D721Med (cell line): ENCODE measurements at regions not wholly inside any gene's neighbourhood (a gene's known extent, or its start where the extent isn't known, plus 50 kb on each side); places are given as distances from the start of the nearest gene placed in this dataset.

Source experiments
- DNase-seq: peaks from one replicate; pipeline ENCODE4 v3.0.0; 2011; ENCODE audit warnings: low spot score; ENCODE audit not compliant: insufficient read length
- FAIRE-seq: peaks from 2 replicates; lab custom pipeline; 2011; peaks lifted over from hg19 to GRCh38; lab: Jason Lieb, UNC
- TF ChIP-seq, protein P1 (sequence below): IDR thresholded peaks from 2 replicates; pipeline ENCODE4 v1.5.1; 2012; ENCODE audit warnings: mild to moderate bottlenecking, control low read depth; ENCODE audit not compliant: insufficient read depth; ENCODE audit errors: missing control alignments

DNA sequence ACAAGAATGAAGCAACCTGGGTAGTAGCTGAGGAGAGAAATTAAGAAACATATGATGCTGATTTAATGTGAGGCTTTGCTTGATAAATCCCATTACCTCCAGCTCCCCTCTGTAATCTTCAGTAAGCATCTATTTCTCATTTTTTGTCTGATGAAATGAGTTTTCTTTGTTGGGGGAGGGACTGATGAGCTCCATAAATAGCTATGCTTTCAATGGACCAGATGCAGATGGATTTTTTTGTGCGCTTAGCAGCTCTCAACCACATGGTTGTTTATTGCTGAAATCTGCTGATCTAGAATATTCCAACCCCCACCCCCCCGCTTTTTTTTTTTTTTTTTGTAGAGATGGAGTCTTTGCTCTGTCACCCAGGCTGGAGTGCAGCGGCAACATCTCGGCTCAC lies 1082.0 kb downstream of the RAPGEF2 start:
- TF ChIP-seq, protein P1, sequence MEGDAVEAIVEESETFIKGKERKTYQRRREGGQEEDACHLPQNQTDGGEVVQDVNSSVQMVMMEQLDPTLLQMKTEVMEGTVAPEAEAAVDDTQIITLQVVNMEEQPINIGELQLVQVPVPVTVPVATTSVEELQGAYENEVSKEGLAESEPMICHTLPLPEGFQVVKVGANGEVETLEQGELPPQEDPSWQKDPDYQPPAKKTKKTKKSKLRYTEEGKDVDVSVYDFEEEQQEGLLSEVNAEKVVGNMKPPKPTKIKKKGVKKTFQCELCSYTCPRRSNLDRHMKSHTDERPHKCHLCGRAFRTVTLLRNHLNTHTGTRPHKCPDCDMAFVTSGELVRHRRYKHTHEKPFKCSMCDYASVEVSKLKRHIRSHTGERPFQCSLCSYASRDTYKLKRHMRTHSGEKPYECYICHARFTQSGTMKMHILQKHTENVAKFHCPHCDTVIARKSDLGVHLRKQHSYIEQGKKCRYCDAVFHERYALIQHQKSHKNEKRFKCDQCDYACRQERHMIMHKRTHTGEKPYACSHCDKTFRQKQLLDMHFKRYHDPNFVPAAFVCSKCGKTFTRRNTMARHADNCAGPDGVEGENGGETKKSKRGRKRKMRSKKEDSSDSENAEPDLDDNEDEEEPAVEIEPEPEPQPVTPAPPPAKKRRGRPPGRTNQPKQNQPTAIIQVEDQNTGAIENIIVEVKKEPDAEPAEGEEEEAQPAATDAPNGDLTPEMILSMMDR = no peak
- FAIRE-seq (peak; percentile 48), DNase-seq (no peak)

DNA sequence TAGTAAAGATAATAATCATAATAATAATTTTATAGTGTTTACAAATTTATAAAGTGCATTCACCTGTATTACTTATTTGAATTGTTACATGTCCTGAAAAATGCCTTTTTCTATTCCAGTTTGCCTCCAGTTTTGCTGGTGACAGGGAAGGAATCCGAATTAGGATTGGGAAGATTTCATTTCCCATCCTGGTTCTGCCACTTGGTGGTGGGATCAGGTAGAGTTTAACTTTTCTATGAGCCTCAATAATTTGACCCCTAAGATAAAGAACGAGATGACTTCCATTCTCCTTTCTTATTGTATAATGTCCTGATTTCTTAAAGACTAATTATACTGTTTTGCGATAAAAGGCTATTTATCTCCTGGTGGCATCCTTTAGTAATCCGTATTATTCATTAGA lies 1090.9 kb downstream of the RAPGEF2 start:
- no peak for FAIRE-seq
- TF ChIP-seq, protein P1 = no peak
- no peak for DNase-seq

DNA sequence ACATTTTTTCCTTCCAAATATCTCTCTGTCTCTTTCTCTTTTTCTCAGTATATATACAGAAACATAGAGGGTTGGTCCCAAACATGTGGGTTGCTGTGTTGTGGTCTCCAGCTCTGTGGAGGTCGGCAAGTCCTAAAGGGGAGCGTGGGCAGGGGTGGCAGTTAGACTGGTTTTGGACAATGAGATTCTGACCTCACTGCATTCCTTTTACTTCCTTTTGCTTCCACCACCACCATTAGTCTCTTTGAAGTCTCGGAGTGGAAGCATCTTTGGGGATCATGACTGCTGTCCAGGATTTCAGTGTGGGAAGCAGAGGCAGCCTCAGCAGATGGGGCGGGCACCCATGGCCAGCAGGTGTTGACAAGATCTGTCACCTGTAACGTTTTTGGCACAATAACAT lies 1091.8 kb downstream of the RAPGEF2 start:
- DNase-seq = no peak
- TF ChIP-seq, protein P1 = no peak
- FAIRE-seq = no peak

DNA sequence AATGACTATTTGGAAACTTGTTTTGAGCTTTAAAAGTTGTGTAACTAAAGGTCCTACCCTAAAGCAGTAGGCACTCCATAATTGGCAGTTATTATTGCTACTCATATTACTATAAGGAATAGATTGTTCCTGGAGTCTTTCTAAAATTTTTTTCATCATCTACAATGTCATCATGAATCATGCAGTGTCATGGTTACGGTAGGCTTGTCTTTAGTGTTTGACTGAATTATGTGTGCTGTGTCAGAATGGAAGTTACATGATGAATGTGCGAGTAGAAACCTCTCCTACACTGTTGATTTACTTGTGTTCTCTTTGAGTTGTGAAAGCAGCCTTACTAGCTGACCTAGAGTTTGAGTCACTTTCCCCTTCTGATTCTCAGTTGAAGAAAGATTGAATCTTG lies 1099.9 kb downstream of the RAPGEF2 start:
- TF ChIP-seq, protein P1 = no peak
- DNase-seq (no peak), FAIRE-seq (no peak)

DNA sequence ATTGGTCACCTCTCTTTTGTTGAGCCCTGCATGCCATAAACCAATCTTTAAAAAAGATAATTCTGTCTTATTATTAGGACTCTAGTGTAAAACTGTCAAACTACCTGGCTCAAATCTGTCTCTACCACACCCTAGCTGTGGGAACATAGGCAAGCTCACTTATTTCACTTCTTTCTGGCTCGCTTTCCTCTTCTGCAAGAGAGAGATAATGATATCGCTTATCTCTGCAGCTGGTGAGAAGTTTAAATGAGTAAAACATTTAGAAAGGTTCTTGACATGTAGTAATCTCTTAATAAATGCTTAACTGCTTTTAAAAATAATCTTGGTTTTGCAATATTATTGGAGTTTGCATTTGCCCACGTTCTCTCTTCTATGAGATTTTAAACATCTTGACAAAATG lies 1109.2 kb downstream of the RAPGEF2 start:
- FAIRE-seq (no peak), DNase-seq (no peak)
- TF ChIP-seq, protein P1 = no peak

DNA sequence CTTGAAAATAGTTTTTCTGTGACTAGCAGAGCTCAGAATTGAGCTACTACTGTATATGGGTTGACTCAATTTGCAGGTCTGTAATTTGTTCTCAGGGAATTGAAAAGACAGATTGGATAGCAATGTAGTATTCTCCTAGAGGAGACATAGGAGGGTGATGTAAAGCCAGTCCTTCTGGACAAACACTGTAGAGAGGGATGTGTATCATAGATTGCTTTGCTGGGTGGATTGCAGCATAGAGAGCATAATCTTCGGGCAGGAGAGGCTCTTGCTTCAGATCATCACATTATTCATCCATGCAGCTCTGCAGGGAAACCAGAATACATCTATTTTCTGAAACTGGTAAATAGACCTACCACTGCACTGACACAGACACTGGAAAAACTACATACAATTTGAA lies 1110.5 kb downstream of the RAPGEF2 start:
- TF ChIP-seq, protein P1 = no peak
- FAIRE-seq = no peak
- no peak for DNase-seq

DNA sequence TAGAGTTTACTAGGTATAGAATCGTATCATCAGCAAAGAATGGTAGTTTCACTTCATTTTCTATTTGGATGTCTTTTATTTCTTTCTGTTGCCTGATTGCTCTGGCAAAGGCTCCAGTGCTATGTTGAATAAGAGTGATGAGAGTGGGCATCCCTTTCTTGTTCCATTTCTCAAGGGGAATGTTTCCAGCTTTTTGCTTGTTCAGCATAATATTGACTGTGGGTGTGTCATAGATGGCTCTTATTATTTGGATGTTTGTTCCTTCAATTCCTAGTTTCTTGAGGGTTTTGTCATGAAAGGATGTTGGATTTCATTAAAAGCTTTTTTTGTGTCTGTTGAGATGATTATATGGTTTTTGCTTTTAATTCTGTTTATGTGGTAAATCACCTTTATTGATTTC lies 1114.5 kb downstream of the RAPGEF2 start:
- DNase-seq = no peak
- no peak for FAIRE-seq
- TF ChIP-seq, protein P1 = no peak
